Activated CD4-positive, CD25-positive, alpha-beta regulatory T cell (primary cell): ENCODE measurements at regions not wholly inside any gene's neighbourhood (a gene's known extent, or its start where the extent isn't known, plus 50 kb on each side); places are given as distances from the start of the nearest gene placed in this dataset.

Experiments
- DNase-seq, 4 experiments: peaks; one replicate each; lab custom pipeline; 2025; lab: John Stamatoyannopoulos, UW

DNA sequence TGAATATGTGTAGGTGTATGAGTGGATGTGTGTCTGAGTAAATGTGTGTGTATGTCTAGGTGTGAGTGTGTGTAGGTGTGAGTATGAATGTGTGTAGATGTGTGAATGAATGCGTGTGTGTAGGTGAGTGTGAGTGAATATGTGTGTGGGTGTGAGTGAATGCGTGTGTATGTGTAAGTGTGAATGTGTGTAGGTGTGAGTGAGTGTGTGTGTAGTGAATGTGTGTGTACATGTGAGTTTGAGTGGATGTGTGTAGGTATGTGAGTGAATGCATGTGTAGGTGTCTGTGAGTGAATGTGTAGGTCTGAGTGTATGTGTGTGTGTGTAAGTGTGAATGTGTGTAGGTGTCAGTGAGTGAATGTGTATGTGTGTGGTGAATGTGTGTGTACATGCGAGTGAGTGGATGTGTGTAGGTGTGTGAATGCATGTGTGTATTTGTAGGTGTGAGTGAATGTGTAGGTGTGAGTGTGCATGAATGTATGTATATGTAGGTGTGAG, 201.0 kb upstream of the ZNF536 start:
- no peak for DNase-seq

DNA sequence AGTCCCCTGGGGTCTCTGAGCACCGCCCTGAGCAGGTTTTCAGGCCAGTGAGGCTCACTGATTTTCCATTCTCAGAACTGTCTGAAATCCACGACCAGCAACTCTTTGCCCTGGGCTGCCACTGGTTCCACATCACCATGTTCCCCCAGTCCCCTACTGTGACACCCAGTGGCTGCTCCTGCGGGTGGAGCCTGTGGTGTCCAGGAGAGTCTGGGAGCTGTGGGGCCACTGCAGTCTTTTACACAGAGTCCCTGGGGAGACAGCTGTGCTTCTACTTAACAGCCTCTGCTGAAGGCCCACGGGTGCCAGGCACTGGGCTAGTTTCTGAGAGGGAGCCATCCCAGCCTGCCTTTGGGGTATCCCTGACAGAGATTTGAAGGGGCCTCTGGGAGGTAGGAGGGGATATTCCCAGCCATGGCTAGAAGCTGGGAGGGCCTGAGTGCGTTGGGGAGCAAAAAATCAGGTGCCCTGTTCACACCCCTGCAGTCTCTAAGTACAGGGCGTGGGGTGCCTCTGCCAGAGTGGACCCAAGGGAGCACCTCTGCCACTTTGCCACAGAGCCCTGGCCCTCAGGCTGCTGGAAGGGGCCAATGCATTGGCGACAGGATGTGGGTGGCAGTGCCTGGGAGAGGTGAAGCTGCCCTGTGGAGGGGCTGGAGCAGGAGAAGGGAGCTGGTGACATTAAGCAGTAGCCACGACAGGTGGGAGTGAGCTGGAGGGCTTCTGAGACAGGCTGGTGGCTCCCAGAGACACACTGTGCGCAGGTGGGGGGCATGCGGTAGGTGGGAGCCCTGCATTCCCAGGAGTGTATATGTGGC, 200.2 kb upstream of the ZNF536 start:
- no peak for DNase-seq

DNA sequence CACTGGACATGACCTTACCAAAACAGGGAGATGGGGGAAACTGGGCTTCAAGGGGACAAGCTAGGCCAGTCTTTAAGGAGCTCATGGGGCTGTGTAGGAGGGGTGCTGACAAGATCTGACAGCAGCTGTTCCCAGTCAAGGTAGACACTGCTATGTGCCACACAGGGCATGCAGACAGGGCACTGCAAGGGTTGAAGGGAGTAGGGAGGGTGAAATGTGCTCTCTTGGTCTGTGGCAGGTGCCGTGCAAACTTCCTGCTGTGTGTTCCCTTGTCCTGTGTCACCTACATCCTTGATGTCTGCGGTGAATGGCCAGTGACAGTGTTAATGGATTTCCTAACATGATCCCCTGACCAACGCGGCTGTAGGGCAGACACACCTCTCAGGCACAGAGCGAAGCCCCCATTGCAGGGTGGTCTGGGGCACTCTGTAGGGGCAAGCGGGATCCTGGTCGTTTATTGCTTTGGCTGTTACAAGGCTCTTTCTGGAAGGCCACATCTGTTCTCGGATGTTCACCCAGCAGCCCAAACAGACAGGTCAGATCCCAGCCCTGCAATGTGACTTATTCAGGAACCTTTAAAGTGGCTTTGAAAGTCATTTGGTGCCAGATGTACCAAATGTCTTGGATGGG, 199.5 kb upstream of the ZNF536 start:
- no peak for DNase-seq

DNA sequence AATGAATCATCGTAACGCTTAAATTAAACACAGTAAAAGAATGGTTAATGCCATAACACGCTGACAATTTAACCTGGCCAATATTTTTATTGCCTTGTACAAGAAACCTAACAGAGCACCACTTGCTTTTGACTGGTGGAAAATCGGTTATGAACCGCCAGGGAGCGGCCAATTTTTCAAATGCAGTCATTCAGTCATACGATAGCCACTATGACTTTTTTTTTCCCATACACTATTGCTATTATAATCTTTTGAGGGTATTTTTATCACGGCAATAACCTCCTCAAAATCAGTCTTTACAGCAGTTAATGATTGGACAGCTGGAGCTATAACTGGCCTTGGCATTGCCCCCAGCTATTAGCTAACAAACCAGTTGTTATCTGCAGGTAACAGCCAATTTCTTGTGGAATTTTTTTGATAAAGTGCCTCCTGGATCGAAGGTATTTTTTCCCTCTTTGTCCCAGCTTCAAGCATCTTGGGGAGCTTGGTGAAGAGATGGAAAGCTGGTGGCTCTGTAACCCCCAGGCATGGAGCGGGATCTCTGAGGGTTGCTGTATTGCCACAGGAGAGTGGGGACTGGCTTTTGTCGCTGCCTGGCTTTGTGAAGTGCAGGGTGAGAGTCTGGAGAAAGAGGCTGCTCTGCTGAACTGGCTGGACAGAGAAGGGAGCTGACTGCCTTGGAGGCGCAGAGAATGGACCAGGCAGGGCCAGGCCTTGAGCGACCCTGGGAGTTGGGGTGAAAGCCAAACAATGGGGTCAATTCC, 198.4 kb upstream of the ZNF536 start:
- DNase-seq = no peak

DNA sequence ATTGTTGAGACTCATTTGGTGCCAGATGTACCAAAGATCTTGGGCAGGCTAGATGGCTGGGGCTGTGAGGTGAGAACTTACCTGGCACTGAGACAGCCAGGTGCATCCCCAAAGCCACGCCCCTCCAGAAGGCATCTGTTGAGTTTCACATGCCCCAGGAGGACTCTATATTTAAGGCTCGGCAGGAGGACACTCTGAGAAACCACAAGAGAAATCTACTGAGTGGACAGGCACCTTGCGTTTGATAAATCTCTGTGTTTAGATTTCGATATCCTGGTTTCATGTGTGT, 197.9 kb upstream of the ZNF536 start:
- DNase-seq = no peak

DNA sequence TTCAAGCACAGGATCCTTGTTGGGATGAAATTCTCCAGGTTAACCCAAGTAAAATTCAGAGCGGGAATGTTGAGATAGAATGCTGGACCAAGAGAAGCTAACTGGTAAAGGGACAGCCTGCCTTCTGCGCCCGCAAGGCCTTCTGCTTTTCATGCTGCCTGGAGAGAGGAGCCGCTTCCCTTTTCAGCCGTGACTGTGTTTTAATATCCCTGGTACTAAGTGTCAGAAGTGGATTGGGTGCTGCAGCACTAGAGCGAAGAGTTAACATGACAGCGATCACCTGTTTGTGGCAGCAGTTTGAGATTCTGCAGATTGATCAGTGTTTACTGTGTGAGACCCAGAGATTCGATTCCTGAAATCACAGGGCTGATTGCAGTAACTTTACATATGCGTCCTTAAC, 197.4 kb upstream of the ZNF536 start:
- DNase-seq = no peak

DNA sequence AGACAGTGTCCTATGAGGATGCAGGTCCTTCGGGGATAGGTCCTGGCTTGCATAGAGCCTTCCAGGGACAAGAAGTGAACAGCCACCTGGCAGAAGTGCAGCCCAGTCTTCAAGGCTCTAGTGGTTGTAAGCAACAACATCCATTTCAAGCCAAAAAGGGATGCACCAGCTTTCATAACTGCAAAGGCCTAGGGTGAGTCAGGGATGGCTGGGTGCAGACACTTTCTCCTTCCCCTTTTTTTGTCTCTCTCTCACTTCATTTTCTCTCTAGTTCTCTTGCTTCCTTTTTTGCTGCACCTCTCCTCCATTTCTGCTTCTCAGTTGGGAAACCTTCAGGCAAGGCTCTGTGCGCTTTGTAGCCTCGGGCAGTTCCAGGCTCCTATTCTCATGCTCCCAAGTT, 196.2 kb upstream of the ZNF536 start:
- DNase-seq = no peak

DNA sequence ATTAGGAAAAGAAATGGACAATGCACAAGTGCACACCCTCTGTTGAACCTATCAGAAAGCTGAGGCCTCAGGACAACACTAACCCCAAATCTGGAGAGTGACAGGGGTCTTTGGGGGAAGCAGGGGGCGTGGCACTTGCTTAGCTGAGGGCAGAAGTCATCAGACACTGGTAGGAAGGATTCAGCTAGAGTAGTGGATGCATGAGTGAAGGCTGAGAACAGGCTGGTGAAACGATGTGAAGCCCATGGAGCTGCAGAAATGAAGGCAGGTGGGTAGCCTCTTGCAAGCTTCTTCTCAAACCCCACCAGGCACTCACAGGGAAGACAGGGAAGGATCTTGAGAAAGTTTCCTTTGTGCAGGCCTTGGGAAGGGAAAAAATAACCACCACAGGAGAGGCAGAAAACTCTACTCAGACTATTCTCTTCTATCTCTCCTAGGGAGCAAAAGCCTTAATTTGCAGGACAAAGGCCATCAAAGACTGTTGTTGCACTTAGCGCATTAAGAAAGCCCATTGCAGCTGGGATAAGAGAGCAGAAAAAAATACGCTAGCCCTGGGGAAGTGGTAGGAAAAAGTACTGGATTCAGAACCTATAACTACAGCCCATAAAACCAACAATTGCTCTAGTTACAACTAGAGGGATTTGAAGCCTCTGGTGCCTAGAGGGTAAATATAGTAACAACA, 193.3 kb upstream of the ZNF536 start:
- DNase-seq = no peak

DNA sequence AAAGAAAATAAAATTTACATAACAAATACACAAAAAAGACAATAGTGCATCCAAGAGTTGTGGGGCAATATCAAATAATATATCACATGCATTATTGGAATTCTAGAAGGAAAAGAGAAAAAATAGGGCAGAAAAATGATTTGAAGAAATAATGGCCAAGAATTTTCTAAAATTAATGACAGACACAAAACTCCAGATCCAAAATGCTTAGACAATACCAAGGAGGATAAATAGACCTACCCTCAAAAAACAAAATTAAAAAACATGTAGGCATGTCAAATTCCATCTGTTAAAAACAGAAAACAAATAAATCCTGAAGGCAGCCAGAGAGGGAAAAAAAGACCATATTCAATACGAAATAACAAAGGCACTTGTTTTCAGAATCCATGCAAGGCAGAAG, 191.5 kb upstream of the ZNF536 start:
- DNase-seq = no peak

DNA sequence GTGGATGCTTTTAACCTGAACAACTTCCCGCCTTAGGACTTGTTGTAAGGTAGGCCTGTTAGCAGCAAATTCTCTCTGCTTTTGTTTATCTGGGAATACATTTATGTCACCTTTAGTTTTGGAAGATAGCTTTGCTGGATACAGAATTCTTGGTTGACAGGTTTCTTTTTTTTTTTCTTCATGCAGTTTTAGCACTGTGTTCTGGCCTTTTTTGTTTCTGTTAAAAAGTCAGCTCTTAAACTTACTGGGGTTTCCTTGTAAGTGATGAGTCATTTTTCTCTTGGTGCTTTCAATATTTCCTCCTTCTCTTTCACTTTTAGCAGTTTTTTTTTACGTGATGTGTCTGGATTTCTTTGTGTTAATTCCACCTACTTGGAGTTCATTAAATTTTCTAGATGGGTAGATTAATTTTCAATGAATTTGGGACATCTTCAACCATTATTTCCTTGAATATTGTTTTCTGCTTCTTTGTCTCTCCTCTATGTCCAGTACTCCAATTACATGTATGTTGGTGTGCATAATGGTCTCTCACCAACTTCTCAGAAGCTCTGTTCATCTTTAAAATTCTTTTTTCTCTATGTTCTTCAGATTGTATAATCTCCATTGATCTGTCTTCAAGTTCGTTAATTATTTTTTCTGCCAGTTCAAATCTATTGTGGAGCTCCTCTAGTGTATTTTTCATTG, 188.2 kb upstream of the ZNF536 start:
- no peak for DNase-seq

DNA sequence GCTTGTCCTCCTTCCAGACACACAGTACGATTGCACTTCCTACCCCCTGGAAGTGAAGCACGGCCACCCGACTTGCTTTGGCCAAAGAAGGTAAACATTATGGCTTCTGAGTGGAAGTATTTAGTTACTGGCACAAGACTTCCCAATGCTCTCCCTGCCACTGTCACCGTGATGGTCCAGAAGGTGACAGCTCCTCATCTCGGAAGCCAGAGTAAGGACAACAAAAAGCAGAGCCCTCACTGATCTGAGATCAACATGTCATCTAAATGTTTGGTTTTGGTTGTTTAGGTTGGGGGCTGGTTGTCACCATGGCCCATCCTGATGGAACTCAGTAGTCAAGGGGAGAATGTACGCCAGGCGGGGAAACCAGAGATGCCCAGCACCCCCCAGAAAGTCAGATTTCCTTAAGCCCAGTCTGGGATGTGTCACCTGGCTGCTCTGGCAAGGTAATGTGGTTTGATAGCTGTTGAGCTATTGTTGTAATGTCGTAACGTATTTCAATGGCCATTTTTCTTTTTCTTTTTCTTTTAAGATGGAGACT, 170.1 kb upstream of the ZNF536 start:
- DNase-seq = no peak

DNA sequence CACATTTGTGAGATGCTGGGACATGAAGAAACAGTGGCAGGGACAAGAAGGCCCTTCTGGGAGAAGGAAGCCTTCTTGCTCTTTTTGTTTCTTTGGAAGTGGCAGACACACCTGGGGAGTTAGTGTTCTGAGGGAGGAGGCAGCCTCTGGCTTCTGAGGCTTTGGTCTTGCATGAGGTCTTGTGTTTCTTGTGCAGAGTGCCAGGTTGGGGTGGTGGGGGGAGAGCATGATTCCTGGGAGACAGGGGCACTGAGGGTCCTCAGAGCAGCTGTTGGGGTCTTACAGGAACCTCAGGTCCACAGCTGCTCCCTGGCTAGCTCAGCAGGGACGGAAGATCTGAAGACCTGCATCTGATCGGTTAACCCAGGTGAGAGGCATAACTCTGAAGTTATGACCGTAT, 167.5 kb upstream of the ZNF536 start:
- DNase-seq = no peak

DNA sequence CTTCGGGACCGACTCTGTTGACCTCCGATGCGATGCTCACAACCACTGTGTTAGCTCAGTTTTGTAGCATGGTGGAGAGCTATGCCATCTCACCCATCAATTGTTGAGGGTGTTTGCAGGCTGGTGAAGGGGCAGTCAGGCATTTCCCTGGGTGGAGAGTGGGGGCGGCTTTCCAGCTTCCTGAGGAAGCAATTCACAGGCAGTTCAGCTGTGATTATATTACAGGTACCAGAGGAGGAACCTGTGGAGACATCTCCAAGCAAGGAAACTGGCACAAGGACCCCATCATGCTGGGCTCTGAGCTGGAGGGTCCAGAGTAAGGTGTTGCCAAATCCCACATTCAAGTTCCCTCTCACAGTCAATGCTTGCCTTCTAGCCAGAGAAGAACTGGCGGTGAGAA, 166.0 kb upstream of the ZNF536 start:
- DNase-seq = no peak

DNA sequence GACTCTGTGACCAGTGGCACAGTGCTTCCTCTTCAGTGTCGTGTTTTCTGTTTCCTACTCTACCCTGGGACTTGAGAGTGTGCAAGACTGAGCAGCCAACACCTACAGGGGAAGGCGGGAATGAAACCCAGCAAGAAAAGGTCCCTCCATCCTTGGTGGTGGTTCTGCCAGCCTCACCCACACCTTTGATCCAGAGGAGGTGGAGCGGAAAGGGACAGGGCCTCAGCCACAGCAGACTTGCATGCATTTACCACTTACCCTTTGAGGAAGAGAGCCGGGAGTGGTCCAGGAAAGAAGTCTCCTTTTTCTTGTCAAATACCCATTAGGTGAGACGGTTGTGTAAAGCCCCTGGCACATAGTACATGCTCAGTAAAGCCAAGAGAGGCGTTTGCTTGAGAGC, 164.8 kb upstream of the ZNF536 start:
- DNase-seq = no peak

DNA sequence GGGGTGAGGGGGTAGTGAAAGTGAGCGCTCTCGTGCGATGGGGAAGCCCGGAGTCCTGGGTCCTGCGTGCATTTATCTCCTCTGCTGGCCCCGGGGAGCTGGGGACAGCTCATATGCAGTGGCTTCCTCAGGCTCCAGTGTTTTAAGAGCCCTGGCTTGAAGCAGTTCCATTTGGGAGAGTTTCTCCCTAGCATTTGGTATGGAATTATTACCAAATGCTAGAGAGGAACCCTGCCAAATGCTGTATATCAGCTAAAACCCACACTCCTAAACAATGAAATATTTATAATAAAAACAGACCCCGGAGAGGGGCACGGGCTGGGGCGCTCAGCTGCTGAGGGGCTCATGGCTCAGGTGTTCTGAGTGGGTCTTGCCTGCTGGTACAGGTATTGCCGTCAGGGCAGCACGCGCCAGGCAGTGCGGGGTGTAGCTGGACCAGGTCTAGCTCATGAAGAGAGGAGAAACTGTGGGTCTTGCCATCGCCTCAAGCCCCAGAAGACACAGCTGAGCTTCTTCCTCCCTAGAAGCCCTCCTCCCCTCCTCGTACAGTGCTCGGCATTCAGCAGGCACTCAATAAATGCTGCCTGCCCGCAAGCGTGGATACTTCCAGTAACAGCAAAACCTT, 163.6 kb upstream of the ZNF536 start:
- no peak for DNase-seq

DNA sequence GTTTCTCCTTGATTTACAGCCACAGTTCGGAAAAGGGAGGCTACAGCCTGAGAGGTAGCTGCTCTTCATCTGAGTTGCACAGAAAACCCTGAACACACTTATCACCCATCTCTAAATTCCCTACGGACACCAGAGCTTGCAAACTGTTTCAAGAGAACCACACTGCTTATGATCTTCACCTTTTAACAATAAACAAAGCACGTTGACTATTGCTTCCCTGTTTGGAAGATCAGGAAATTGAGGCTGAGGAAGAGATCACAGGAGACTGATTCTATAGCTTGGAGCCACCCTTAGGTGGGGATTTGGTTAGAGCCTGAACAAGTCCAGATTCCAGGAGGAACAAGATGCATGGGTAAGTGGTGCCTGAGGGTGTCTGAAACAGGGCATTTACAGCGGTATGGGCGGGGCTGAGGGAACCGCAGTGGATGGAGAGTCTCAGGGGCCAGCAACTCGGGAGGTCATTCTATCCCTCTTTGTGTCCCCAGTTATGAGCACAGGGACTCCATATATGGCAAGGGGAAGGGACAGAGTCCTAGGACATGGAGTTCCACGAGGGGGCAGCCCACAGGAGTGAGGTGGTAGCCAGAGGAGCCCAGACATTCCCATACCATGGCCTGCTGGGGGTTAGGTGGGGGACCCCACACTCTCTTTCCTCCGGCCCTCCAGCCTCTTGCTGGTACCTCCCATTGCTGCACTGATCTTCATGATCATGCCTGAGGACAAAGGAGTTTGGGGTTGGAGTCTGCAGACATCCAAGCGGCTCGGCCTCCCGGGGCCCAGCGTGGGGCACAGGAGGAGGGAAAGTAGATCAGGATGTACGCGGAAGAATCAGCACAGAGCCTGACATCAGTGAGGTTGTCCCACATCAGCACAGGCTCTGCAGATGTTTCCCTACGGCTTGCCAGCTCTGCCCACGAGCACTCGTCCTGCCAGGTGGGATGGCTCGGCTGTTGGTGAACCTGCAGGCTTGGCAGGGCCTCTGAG, 162.3 kb upstream of the ZNF536 start:
- no peak for DNase-seq

DNA sequence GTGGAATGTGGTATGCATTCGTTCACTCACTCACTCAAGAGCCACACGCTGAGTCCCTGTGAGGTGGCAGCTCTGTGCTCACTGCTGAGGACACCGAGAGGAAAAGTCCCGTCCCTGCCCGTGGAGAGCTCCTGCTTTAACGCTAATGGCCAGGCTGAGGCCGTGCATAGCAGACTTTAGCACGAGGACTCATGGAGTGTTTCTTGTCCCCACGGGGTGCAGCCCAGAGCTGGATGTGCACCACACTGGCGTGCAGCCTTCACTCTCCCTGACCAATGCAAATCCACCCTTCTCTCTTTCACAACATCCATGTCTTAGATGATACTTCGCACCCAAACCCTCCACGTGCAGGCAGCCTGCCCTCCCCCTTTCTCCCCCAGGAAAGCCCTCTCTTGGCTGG, 159.6 kb upstream of the ZNF536 start:
- DNase-seq = no peak

DNA sequence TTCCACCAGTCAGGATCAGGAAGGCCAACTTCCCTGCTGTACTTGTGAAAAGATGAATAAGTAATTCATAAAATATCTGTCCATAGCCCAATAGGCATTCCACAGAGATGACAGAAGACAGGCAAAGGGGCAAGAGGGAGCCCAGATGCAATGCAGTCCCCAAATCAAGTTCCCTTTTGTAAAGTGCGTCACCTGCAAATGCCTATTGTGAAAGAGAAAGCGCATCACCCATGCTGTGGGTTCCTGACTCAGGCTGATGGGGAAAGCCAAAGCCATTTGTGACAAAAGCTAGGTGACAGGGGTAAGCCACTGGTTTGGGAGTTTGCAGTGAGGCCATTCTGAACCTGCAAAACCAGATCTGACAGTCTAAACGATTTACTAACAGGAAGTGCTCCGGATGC, 157.5 kb upstream of the ZNF536 start:
- DNase-seq = no peak

DNA sequence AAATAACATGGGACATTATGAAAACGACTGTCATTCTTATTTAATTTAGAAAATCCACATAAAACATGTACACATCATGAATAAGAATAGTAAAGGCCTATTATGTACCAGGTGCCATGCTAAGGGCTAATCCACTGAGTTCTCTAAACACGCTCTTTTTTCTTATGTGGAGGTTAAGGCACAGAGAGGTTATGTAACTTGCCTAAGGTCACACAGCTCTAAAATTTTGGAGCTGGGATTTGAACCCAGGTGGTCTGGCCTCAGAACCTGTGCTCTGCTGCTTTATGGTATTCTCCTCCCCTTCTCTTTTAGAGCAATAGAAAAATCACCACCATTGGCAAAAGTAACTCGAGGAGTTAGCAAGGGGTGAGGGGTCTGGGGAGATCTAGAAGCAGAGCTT, 156.9 kb upstream of the ZNF536 start:
- DNase-seq = no peak

DNA sequence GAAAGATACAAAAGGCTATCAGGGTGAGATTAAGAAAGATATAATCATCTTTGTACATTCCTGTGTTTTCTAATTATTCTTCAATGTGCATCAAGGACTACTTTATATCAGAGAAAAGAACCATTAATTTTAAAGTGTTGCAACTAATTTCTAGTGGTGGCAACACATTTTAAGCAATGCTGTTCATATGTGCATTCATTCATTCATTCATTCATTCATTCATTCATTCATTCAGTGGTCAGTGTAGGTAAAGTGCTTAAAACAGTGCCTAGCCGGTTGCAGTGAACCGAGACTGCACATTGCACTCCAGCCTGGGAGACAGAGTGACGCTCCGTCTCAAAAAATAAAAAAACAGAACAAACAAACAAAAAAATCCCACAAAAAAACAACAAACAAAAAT, 155.7 kb upstream of the ZNF536 start:
- no peak for DNase-seq
